ENCODE measurements at regions not wholly inside any gene's neighbourhood (a gene's known extent, or its start where the extent isn't known, plus 50 kb on each side); places are given as distances from the start of the nearest gene placed in this dataset.
"Not testable (repeated sequence)": the region's sequence is repeated elsewhere in the genome, so short reads cannot be mapped to it uniquely, and the experiment has no call there.

DNA sequence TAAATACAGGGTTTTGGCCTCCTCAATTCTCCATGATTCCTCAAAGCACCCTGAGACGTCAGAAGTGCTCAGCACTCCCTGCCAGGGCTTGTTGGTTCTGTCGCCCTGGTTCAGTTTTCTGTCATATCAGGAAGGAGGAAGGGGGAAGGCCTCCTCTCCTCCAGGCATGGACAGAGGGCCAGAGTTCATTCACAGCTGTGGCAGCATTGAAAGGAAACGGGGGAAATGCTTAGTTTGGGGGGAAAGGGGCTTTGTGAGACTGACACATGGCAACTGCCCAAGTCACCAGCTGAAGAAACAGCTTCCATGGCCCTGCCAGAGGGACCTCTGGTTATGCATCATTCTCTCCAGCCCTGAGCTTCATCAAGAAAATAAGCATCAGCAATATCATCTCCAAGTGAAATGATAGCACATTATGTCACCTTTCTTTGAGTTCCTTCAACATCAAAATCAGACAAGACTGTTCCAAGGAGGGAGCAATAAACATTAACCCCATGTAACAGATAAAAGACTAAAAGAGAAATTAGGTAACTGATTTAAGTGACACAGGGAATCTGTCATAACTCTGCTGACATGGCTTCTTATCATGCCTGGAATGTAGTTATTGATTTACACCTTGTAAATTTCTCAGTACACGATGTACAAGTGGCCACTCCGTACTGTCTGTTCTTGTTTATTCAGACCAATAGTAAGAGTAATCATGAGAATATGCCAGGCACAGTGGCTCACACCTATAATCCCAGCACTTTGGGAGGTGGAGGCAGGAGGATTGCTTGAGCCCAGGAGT is 103.2 kb upstream of the SLC25A33 start:
- H3K27ac Mint-ChIP-seq: no peak overlapping the region
- no peaks in the 10 kb centered on the region for H3K4me1 Mint-ChIP-seq (ENCODE audit: low read depth)
- no peaks in the 10 kb centered on the region for H3K27me3 Mint-ChIP-seq
- H3K9me3 Mint-ChIP-seq: no peaks in the 10 kb centered on the region
- H3K36me3 Mint-ChIP-seq (ENCODE audit: low read depth): no peaks in the 10 kb centered on the region
- no peak overlapping the region for H3K4me3 Mint-ChIP-seq

DNA sequence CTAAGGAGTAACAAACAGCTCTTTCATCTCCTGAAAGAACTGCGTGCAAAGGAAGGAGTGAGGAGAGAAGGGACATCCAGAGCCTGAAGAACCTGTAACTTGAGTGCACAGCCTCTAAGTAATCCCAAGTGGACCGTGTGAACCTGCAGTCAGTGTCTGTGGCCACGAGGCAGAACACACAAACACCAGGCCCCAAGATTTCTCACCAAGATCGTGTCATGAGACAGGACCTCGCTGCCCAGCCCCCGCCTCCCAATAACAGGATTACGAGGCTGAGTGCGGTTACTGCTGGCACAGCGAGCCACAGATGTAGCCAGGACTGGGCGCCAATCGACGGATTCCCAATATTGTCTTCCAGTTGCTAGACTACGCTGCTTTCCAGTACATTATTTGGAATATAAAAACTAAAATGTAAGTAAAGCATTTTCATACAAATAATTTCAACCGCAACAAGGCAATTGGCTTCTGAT is 101.3 kb upstream of the SLC25A33 start:
- no peaks in the 10 kb centered on the region for H3K9me3 Mint-ChIP-seq
- H3K4me3 Mint-ChIP-seq: no peak overlapping the region
- no peaks in the 10 kb centered on the region for H3K27me3 Mint-ChIP-seq
- no peak overlapping the region for H3K27ac Mint-ChIP-seq
- no peaks in the 10 kb centered on the region for H3K4me1 Mint-ChIP-seq (ENCODE audit: low read depth)
- no peaks in the 10 kb centered on the region for H3K36me3 Mint-ChIP-seq (ENCODE audit: low read depth)

DNA sequence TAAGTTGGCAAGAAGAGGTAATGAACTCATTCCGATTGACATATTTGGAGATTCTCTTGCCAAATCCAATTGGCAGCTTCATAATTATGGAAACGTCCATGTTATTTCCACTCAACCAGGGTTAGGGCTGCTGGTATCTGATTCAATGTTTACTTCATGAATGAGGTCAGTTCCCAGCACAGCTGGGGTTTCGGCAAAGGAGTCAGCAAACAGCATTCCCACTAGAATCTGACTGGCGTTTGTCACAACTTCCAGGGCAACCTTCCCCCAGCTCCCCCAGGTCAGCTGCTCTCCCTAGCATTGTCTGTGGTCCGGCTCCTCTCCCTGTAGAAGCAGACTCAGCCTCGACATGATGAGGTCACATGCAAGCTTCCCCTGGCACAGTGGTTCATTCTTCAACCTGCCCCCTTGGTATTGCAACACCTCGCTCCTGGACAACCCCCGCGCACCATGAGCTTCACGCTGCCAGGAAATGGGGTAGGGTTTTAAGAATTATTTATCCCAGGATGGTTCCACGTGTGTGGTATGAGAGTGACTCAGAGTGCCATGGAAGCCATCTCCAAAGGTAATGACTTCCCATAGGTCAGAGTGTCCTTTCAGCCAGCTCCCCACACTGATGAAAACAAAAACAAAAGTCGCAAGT is 100.7 kb upstream of the SLC25A33 start:
- no peak overlapping the region for H3K27ac Mint-ChIP-seq
- H3K27me3 Mint-ChIP-seq: no peaks in the 10 kb centered on the region
- H3K36me3 Mint-ChIP-seq (ENCODE audit: low read depth): no peaks in the 10 kb centered on the region
- no peaks in the 10 kb centered on the region for H3K9me3 Mint-ChIP-seq
- H3K4me3 Mint-ChIP-seq: no peak overlapping the region
- no peaks in the 10 kb centered on the region for H3K4me1 Mint-ChIP-seq (ENCODE audit: low read depth)

DNA sequence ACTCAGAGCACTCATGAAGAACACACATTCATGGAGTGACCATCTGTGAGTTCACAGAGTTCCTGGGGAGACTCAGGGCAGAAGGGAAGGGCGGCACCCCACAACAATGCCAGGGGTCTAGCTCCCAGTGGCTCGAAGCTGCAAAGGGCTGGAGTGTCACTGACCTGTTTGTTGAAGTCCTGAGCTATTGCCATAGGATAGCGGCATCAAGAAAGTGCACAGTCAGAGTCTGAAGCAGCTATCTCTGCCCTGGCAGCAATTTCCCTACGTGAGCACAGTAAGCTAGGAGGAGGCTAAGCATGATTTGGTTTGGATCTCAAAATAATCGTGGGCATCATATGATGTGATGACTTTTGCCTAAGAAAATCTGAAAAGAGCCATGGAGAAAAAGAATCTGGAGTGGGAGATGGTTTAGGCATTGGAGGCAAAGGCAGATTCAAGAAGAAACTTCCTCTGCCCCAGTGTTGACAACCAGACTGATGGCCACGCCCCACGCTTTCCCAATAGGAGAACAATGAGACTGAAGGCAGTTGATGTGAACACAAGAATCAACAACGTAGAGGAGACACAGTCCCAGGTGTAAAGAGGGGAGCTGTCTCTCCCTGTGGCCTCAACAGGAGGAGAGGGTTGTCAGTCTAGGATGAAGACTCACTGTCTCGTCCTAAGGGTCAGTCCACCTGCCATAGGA is 100.0 kb upstream of the SLC25A33 start:
- Mint-ChIP-seq H3K27me3 (no peaks in the 10 kb centered on the region), H3K4me1 (ENCODE audit: low read depth) (no peaks in the 10 kb centered on the region), H3K4me3 (no peak overlapping the region), H3K27ac (no peak overlapping the region), H3K36me3 (ENCODE audit: low read depth) (no peaks in the 10 kb centered on the region), H3K9me3 (no peaks in the 10 kb centered on the region)

DNA sequence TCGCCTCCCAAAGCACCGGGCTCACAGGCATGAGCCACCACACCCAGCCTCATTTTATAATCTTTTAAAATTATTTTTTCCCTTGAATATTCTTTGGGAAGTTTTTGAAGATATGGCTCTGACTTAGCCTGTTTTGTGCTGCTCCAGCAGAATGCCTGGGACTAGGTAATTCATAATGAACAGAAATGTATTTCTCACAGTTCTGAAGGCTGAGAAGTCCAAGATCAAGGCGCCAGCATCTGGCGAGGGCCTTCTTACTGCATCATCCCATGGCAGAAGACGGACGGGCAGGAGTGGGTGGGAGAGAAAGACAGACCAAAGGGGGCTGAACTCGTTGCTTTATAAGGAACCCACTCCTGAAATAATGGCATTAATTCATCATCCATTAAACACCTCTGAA is 99.0 kb upstream of the SLC25A33 start:
- Mint-ChIP-seq H3K9me3 (no peaks in the 10 kb centered on the region), H3K36me3 (ENCODE audit: low read depth) (no peaks in the 10 kb centered on the region), H3K27ac (no peak overlapping the region), H3K4me1 (ENCODE audit: low read depth) (no peaks in the 10 kb centered on the region), H3K27me3 (no peaks in the 10 kb centered on the region), H3K4me3 (no peak overlapping the region)

DNA sequence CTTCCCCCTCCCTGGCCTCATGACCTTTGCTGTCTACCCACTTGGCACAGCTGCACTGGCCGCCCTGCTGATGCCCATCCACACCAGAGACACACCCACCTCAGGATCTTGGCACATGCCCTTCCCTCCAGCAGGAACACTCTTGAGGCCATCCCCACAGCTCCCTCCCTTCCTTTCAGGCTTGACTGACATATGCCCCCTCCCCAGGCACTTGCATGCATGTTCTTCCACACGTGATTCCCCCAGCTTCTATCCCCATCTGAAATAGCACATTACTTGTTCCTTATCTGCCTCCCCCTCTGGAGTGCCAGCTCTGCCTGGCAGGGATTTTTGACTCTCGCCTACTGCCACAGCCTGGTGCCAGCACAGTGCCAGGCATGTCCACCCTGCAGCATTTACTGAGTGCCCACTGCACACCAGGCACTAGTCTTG is 98.5 kb upstream of the SLC25A33 start:
- H3K9me3 Mint-ChIP-seq: no peaks in the 10 kb centered on the region
- no peak overlapping the region for H3K27ac Mint-ChIP-seq
- no peak overlapping the region for H3K4me3 Mint-ChIP-seq
- H3K4me1 Mint-ChIP-seq (ENCODE audit: low read depth): no peaks in the 10 kb centered on the region
- no peaks in the 10 kb centered on the region for H3K36me3 Mint-ChIP-seq (ENCODE audit: low read depth)
- no peaks in the 10 kb centered on the region for H3K27me3 Mint-ChIP-seq

GRCh38 chr1:9441451-9442133 is 97.7 kb upstream of the SLC25A33 start:
- Mint-ChIP-seq H3K27me3 (no peaks in the 10 kb centered on the region), H3K4me1 (ENCODE audit: low read depth) (no peaks in the 10 kb centered on the region), H3K9me3 (no peaks in the 10 kb centered on the region), H3K27ac (no peak overlapping the region), H3K36me3 (ENCODE audit: low read depth) (no peaks in the 10 kb centered on the region), H3K4me3 (no peak overlapping the region)

- H3K4me3 Mint-ChIP-seq: no peak overlapping the region
- H3K27me3 Mint-ChIP-seq: no peaks in the 10 kb centered on the region
- H3K36me3 Mint-ChIP-seq (ENCODE audit: low read depth): no peaks in the 10 kb centered on the region
- no peak overlapping the region for H3K27ac Mint-ChIP-seq
- H3K9me3 Mint-ChIP-seq: no peaks in the 10 kb centered on the region
- H3K4me1 Mint-ChIP-seq (ENCODE audit: low read depth): no peaks in the 10 kb centered on the region
Observed at GRCh38 chr1:9442278-9442846, 96.9 kb upstream of the SLC25A33 start.

DNA sequence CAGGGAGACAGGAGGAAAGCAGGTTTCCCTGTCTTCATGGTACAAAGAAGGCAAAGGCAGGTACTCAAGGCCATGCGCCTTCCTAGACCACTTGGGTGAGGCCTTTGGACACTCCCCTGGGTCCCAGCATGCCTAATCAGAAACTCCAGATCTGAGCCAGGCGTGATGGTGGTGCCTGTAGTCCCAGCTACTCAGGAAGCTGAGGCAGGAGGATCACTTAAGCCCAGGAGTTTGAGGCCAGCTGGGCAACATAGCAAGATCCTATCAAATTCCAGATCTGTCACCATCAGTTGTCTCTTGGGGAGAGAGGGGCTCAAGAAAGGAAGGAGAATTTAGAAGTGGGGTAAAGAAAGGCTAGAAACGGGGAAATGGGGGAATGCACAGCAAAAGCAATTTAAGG is 96.3 kb upstream of the SLC25A33 start:
- Mint-ChIP-seq H3K27me3 (no peaks in the 10 kb centered on the region), H3K27ac (no peak overlapping the region), H3K9me3 (no peaks in the 10 kb centered on the region), H3K4me1 (ENCODE audit: low read depth) (no peaks in the 10 kb centered on the region), H3K36me3 (ENCODE audit: low read depth) (no peaks in the 10 kb centered on the region), H3K4me3 (no peak overlapping the region)

- no peaks in the 10 kb centered on the region for H3K4me1 Mint-ChIP-seq (ENCODE audit: low read depth)
- H3K27me3 Mint-ChIP-seq: no peaks in the 10 kb centered on the region
- H3K4me3 Mint-ChIP-seq: no peak overlapping the region
- H3K9me3 Mint-ChIP-seq: no peaks in the 10 kb centered on the region
- no peak overlapping the region for H3K27ac Mint-ChIP-seq
- H3K36me3 Mint-ChIP-seq (ENCODE audit: low read depth): no peaks in the 10 kb centered on the region
Observed at GRCh38 chr1:9443913-9444445, 95.3 kb upstream of the SLC25A33 start.

GRCh38 chr1:9444532-9444931 is 94.7 kb upstream of the SLC25A33 start:
- H3K4me3 Mint-ChIP-seq: no peak overlapping the region
- no peak overlapping the region for H3K27ac Mint-ChIP-seq
- no peaks in the 10 kb centered on the region for H3K9me3 Mint-ChIP-seq
- H3K4me1 Mint-ChIP-seq (ENCODE audit: low read depth): no peaks in the 10 kb centered on the region
- no peaks in the 10 kb centered on the region for H3K27me3 Mint-ChIP-seq
- H3K36me3 Mint-ChIP-seq (ENCODE audit: low read depth): no peaks in the 10 kb centered on the region

GRCh38 chr1:9445081-9445480 is 94.2 kb upstream of the SLC25A33 start:
- H3K27ac Mint-ChIP-seq; H3K9me3 Mint-ChIP-seq; H3K4me3 Mint-ChIP-seq; H3K27me3 Mint-ChIP-seq; H3K4me1 Mint-ChIP-seq (ENCODE audit: low read depth); H3K36me3 Mint-ChIP-seq (ENCODE audit: low read depth): not testable (repeated sequence)

DNA sequence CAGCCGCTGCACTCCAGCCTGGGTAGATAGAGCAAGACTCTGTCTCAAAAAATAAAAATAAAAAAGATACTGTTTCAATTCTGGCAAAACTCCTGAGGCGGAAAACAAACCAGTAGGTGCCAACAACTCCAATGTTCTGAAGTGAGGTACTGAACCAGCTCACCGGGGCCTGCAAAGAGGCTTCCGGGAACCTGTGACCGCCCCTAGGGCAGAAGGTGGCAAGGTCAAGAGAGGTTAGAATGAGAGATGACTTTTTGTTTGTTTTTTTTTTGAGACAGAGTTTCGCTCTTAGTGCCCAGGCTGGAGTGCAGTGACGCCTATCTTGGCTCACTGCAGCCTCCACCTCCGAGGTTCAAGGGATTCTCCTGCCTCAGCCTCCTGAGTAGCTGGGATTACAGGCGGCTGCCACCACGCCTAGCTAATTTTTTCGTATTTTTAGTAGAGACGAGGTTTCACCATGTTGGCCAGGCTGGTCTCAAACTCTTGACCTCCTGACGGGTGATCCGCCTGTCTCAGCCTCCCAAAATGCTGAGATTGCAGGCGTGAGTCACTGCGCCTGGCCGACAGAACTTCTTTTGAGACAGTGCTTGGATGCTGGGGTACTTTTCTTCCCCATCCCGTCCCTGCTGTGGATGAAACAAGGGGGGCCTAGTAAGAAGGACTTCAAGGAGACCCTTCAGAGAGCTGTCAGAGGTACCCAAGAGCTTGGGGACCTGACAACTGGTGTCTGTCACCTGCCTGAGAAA is 91.9 kb upstream of the SLC25A33 start:
- H3K4me1 Mint-ChIP-seq (ENCODE audit: low read depth): no peaks in the 10 kb centered on the region
- H3K27ac Mint-ChIP-seq: no peak overlapping the region
- H3K9me3 Mint-ChIP-seq: no peaks in the 10 kb centered on the region
- H3K4me3 Mint-ChIP-seq: no peak overlapping the region
- H3K27me3 Mint-ChIP-seq: no peaks in the 10 kb centered on the region
- no peaks in the 10 kb centered on the region for H3K36me3 Mint-ChIP-seq (ENCODE audit: low read depth)

All from stimulated activated naive CD8-positive, alpha-beta T cell treated with anti-CD3 and anti-CD28 coated beads, Interleukin-15, Interleukin-2, amounts not matched to agents 100 ng/mL and 50 ng/mL, for 24 hours (primary cell).